ENCODE measurements at regions not wholly inside any gene's neighbourhood (a gene's known extent, or its start where the extent isn't known, plus 50 kb on each side); places are given as distances from the start of the nearest gene placed in this dataset.

DNA sequence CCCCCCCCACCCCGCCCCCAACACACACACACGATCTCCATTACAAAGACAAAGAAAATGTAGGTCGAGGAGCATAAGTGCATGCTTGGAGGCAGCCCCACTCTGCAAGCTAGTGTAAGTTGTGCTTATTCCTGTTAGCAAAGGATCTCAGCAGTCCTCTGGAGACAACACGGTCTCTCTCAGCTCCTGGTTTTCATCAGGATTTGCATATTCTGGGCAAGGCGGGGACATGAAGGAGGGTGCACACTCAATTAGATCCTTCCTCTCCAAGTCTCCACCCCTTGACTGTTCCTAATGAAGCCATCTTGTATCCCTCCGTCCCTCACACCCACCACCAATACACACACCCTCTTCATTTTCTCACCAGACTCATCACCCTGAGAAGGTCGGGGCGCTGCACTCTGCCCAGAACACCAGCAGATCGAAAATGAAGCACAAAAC, 63.8 kb downstream of the MRPL46 start:
- no peak for DNase-seq

GRCh38 chr15:88401996-88402656, 65.1 kb downstream of the MRPL46 start:
- DNase-seq = peak in 22 of 56 donors; percentile 4 to 59 (median 30)

DNA sequence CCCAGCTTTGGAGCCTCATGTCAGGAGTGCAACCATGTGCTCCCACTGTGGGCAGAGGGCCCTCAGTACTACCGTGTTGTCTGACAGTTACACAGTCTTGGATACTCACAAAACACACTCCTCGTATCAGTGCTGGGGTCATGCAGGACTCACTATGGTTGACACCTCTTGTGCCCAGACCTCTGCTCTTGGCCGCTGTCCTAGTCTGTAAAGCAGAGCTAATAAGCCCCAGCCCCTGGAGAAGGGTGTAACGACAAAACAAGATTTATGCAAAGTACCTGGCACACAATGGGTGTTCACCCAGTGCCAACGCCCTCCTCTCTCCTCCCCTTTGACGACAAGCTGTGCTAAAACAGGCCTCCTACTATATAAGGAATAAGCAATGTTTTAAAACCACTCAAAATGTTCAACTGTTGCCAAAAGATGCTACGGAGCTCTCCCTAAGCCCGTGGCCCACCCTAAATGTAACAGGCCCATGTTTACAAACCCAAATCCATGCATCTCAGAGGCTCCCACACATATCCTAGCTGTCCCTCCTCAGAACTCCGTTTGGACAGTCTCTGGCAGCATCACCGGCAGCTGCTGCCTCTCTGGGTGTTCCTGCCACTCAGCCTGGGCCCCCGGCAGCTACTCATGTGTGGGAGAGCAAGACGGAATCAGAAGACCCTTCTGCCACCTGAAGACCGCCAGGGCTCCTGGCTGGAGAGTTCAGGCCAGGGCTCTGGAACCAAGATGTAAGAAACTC, 65.8 kb downstream of the MRPL46 start:
- peak in 2 of 56 donors; percentile 30 for DNase-seq

DNA sequence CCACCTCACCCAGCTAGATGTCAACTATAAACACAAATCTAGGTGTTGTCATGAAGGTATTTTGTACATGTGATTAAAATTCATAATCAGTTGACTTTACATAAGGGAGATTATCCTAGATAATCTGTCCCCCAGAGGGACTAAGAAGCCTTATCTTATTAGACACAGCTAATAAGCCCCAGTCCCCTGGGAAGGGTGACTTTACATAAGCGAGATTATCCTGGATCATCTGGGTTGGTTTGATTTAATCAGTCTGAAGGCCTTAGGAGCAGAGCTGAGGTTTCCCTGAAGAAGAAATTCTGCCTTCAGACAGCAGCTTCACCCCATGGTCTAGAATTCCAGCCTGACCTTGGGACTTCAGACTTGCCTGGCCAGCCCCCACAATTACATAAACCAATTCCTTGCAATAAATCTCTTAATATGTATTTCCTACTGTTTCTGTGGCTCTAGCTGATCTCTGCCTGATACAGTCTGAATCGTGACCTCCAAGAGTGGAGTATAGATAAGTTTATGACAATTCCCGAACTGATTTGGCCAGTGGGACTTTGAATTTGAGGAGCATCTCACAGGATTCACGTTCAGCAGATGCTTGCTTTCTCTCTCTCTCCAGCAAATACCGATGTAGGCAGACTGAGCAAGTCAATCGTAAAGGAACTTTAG, 66.5 kb downstream of the MRPL46 start:
- DNase-seq = no peak

DNA sequence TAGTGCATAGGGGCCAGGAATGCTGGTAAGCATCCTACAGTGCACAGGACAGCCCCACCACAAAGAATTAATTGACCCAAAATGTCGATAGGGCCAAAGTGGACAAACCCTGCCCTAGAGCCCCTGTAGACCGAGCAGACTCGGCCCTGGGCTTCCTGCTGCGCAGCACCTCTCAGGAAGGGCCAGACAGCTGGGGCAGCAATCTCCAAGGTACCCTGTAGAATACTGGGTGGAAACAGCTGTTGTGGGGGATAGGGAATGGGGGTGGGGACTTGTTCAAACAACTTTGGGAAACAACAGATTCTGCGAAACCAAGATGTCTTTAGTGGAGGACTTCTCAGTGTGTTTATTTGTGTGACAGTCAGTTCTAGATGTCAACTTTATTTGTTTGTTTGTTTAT, 67.1 kb downstream of the MRPL46 start:
- DNase-seq = no peak

DNA sequence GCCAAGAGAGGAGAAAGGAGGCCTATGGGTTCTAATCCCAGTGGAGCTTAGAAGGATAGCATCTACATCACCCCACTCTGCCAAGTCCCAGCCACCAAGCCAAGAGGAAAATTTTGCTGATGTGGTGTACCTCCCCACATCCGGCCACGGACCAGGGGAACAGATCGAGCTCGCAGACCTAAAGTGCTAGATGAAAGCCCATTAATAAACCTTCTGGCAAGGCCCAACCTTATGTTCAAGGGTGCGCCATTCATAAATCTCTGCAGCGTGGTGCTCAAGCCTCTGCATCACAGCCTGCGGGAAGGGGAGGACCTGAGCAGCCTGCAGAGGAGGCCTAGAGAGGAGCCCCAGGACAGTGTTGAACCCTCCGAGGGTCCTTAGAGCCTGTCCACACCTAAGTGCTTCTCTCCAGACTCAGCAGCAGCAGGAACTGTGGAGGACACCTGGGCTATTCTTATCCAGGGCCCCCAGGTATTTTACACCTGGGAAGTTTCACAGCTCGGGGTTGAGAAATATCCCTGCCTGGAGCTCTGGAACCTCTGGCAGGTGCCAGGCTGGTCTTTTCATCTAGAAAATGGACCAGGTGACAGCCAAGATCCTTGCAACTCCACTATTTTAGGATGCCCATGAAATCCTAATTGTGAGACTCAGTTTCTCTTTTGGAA, 68.0 kb downstream of the MRPL46 start:
- no peak for DNase-seq

DNA sequence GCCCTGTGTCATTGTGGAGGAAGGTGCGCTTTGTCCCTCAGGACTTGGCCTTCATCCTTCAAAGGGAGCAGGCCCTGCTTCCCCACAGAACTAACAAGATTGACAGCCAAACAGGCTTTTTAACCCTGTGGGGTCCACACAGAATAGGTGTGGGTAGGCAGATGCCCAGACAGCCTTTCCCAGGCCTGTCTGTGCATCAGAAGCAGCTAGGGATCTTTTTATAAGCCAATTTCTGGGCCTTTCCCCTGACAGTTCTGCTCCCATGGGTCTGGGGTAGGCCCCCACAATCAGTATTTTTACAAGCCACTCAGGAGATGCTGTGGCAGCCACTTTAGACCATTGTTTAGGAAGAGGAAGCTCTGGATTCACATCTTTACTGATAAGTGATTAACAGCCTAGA, 69.2 kb downstream of the MRPL46 start:
- DNase-seq = no peak

- DNase-seq = no peak
Observed at GRCh38 chr15:88397506-88397905, 69.7 kb downstream of the MRPL46 start.

GRCh38 chr15:88395872-88396781, 71.1 kb downstream of the MRPL46 start:
- no peak for DNase-seq

DNA sequence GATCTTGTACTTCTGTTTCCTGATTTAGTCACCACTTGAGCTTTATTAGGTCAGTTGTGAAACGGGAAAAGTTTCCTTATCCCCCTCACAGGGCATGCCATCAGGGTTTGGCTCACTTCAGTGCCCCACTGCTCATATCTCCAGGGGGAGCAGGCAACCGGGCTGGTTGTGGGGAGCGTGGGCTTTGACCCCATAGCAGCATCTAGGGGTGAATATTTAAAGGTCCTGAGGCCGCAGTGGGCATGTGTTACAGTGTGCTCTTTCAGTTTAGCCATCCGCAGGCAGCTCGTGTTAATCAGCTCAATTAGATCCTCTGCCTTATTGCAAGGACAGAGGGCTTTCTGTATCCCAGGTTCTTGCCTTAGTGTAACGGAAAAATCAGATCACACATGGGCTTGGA, 71.9 kb downstream of the MRPL46 start:
- no peak for DNase-seq

DNA sequence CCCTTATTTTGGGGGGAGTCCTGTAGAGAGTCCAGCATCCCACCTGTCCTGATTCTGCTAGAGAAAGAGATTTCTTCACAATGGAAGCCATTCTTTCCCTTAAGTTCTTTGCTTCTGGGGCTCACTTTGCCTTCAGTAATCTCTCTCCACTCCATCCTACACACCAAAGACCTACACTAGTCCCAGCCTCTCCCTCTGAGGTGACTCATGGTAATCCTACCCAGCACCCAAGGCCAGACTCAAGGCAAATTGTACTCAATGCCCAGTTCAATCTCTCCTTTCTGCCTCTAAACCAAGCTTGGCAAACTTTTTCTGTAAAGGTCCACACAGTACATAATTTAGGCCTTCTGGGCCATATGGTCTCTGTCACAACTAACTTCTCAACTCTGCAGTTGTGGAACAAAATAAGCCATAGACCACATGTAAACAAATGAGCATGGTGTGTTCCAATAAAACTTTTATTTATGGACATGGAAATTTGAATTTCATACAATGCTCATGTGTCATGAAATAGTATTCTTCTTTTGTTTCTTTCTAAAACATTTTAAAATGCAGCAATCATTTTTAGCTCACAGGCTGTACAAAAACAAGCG, 72.5 kb downstream of the MRPL46 start:
- DNase-seq = no peak

DNA sequence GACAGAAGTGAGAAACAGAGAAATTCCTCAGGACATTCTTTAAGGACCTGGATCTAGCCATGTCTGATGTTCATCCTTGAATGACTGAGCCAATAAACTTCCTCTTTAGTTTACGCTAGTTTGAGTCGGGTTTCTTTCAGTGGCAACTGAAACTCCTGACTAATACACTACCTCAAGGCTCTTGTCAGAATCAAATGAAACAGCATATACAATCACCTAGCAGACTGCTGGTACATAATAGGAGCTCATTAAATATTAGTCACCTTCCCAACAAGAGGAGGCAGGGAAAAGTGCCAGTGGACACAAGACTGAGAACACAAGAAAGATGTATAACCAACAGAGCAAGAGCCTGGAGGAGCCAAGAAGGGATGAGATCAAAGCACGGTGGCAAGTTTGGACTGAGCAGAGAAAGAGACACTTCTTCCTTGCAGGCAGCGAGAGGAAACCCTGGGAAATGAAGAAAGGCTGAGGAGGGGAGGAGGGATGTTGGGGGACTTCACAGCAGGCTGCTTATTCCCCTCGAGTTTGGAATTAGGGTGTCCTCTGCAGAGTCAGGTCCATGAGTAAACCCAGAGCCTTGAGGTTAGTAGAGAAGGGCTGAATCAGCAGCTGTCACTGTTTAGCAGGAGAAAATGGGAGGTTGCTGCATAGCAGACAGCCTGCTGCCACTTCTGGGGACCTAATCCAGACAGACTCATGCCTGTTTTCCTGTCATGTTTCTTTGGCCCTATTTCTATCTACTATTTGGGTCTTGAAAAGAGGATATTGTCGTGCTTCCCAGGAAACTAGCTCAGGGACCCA, 73.3 kb downstream of the MRPL46 start:
- no peak for DNase-seq

DNA sequence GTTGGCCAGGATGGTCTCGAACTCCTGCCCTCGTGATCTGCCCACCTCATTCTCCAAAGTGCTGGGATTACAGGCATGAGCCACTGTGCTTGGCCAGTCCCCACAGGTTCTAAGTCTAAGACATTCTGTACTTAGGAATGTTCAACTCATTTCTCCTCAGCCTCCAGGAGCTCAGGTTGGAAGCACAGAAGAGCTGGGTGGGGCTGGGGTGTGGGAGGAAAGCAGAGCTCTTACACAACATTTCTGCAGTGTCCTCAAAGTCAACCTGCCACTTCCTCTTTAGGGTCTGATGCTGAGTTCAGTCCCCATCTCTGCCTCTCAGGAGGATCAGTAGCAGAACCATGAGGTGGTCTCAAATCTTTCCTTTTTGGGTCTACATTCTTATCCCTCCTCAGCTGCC, 75.5 kb downstream of the MRPL46 start:
- no peak for DNase-seq

DNA sequence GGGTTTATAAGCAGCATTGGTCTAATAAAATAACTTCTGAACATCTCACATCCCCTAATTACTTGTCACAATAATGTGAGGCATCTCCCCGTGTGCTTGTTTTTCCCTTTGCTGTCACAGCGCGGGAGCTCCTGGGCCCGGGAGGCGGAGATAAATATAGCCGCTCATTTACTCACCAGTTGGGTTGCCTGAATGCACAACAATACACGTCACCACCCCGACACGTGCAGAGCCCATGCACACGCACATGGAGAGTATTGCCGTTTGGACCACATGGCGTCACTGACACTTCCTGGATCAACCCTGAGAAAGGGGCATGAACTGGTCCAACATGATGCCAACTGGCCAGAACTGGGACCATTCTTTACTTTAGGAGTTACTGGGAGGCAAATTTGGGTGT, 76.2 kb downstream of the MRPL46 start:
- peak in 19 of 56 donors; percentile 4 to 61 (median 27) for DNase-seq

DNA sequence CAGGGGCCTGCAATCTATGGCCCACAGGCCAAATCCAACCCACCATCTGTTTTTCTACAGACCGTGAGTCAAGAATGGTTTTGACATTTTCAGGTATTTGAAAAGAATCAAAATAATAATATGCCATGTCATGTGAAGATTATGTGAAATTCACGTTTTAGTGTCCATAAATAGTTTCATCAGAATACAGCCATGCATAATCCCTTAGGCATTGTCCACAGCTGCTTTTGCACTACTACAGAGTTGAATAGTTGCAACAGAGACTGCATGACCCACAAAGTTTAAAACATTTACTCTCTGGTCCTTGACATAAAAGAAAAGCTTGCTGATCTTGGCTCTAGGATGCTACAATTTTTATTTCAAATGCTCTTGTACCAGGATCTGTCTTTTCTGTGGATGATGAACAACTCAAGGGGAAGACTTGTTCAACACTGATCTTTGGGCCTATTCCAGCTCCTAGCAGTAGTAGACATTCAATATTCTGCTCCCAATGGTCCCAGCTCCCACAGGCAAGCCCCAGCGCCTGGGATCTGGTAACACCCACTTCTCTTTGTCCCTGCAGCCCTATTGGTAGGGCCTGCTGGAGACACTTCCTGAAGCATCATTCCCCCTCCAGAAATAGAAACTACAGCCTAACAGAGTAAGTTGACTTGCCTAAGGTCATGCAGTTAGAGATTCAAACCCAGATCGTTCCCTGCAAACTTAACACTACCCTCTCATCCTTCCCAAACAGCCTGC, 76.9 kb downstream of the MRPL46 start:
- DNase-seq = no peak

DNA sequence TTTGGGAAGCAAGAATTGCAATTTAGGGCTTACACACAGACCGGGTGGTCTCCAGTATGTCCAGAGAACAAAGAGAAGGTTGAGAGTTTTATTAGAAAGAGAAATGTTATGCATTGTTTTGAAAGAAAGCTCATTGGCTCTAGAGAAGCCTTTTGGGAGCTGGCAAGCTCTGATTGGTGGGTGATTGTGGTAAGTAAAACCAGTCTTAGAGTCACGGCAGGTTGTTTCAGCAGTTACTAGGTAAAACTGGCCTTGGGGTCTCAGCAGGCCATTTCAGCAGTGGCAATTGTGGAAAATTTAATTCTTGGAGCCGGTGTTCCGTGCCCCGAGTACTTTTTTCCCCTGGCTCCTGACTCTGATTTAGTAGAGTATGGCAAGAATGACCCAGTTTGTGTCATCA, 78.1 kb downstream of the MRPL46 start:
- no peak for DNase-seq

DNA sequence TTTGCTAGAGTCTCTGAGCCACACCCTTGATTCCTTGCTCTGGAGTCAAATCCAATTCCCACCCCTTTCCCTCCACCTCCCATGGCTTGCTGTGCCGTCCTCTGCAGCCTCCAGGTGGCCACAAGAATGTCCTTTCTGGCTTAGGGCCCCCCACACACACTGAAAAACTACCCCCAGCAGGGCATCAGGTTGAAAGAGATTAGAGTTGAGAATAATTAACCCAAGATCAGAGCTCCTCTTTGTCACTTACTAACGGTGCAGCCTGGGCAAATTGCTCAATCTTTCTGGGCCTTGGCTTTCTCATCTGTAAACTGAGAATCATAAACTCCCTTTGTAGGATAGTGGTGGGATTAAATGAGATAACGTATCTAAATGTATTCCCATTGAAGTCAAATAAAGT, 78.5 kb downstream of the MRPL46 start:
- DNase-seq = no peak

- peak in 2 of 56 donors; percentile 4 to 16 for DNase-seq
Observed at GRCh38 chr15:88385078-88385700, 82.0 kb downstream of the MRPL46 start.

Data from amygdala (tissue), 56 donors.